GM12891 (cell line): ENCODE measurements at regions not wholly inside any gene's neighbourhood (a gene's known extent, or its start where the extent isn't known, plus 50 kb on each side); places are given as distances from the start of the nearest gene placed in this dataset.

ENCODE experiments used
- DNase-seq: peaks from one replicate; pipeline ENCODE4 v3.0.0; 2011; ENCODE audit warnings: low spot score; ENCODE audit not compliant: insufficient read length
- FAIRE-seq: peaks from 2 replicates; lab custom pipeline; 2011; peaks lifted over from hg19 to GRCh38; lab: Jason Lieb, UNC
- PAX5 ChIP-seq: IDR thresholded peaks from 2 replicates; pipeline ENCODE4 v1.6.1; 2011; ENCODE audit warnings: low read length, moderate library complexity, mild to moderate bottlenecking; ENCODE audit not compliant: insufficient read depth, severe bottlenecking
- POLR2A ChIP-seq: IDR thresholded peaks from 2 replicates; pipeline ENCODE4 v1.6.1; 2011; ENCODE audit warnings: low read depth, low read length, control low read depth
- POLR2AphosphoS5 ChIP-seq: IDR thresholded peaks from 2 replicates; pipeline ENCODE4 v1.6.1; 2011; ENCODE audit warnings: low read depth, low read length, control low read depth
- POU2F2 ChIP-seq: IDR thresholded peaks from 2 replicates; pipeline ENCODE4 v1.6.1; 2011; ENCODE audit warnings: low read depth, mild to moderate bottlenecking, control low read depth, low read length, moderate library complexity
- SPI1 ChIP-seq: IDR thresholded peaks from 2 replicates; pipeline ENCODE4 v1.6.1; 2011; ENCODE audit warnings: low read depth, low read length, control low read depth
- TAF1 ChIP-seq: IDR thresholded peaks from 2 replicates; pipeline ENCODE4 v1.6.1; 2011; ENCODE audit warnings: low read depth, low read length, control low read depth

DNA sequence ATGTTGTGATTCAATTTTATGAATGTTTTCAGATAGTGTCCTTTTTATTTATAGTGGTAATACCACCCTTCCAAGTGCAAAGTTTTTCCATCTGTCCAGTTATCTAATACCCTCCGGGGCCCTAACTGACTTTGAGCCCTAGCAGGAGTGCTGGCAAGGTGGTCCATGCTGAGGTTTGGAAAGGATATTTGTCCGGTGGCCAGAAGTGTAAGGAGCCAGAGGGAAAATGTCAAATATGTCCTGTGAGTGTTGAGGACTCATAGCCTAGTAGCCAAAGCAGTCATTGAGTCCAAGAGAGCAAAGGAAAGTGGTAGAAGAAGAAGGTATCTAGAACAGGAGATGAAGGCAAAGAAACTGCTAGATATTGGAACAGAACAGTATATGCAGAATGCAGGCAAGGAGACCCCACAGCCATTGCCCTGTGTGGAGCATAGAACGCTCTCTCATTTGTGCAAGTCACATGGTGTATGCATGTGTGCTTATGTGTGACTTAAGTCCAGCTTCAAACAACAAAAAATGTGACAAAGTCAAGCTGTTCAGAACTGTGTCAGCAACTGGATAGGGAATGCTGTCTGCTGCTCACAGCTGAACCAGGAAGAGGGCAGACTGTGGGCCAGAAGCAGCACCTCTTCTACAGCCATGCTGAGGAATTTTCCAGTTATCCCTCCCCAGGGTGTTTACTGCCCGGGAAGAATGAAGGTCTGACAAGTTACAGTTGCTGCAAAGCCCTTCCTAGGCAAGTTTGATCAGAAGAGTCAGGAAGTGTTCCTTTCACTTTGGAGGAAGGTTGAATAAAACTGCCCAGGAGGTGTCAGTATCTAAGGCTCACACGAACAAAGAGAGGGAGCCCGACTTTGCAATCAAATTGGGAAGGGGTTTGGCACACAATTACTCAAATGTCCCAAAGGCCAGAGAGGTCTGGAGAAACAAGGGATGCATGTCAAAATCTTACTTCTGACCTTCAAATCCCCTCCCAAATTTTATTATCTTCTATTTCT is 463.3 kb upstream of the DMAC1 start:
- TF ChIP-seq PAX5 (no peak), POLR2AphosphoS5 (no peak), TAF1 (no peak), POLR2A (no peak), SPI1 (no peak), POU2F2 (no peak)
- DNase-seq (no peak), FAIRE-seq (no peak)

DNA sequence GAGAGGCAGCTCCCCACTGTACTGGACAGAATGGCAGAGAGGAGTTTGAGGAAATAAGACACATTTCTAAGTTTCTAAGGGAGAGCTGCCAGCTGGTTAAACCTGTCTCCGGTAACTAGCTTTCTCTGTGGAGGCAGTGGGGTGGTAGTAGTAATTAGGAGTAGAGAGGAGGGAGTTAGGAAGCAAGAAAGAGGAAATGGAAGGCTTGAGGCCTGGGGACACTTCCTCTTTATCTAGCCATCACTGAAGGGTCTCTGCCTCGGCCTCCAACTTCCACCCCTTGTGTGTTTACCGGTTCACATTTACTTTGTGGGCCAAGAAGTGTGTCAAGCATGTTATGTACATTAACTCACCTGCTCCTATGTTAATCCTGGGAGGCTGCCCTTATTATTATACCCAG is 462.2 kb upstream of the DMAC1 start:
- FAIRE-seq (no peak), DNase-seq (no peak)
- peak; percentile 57 for TF ChIP-seq SPI1
- no peak for TF ChIP-seq PAX5

GRCh38 chr9:8259028-8259427 is 459.4 kb upstream of the DMAC1 start:
- DNase-seq (no peak), FAIRE-seq (no peak)
- TF ChIP-seq SPI1 (no peak), POU2F2 (no peak), POLR2AphosphoS5 (no peak), TAF1 (no peak)

- no peak for FAIRE-seq
Observed at GRCh38 chr9:8256880-8257279, 457.3 kb upstream of the DMAC1 start.

GRCh38 chr9:8255850-8256249 is 456.3 kb upstream of the DMAC1 start:
- TF ChIP-seq POLR2AphosphoS5: no peak
- no peak for TF ChIP-seq TAF1
- TF ChIP-seq POLR2A: no peak
- TF ChIP-seq SPI1: no peak
- no peak for TF ChIP-seq POU2F2
- TF ChIP-seq PAX5: no peak
- DNase-seq: no peak
- FAIRE-seq: no peak

More at GRCh38 chr9:8256880-8257279, 457.3 kb upstream of the DMAC1 start:
- TF ChIP-seq SPI1: no peak
- no peak for TF ChIP-seq TAF1
- no peak for TF ChIP-seq POLR2AphosphoS5
- TF ChIP-seq POLR2A: no peak
- TF ChIP-seq PAX5: no peak
- no peak for DNase-seq

GRCh38 chr9:8254541-8254940 is 455.0 kb upstream of the DMAC1 start:
- DNase-seq: no peak
- TF ChIP-seq POLR2A (no peak), SPI1 (no peak), POLR2AphosphoS5 (no peak), POU2F2 (no peak), TAF1 (no peak), PAX5 (no peak)
- FAIRE-seq: no peak

DNA sequence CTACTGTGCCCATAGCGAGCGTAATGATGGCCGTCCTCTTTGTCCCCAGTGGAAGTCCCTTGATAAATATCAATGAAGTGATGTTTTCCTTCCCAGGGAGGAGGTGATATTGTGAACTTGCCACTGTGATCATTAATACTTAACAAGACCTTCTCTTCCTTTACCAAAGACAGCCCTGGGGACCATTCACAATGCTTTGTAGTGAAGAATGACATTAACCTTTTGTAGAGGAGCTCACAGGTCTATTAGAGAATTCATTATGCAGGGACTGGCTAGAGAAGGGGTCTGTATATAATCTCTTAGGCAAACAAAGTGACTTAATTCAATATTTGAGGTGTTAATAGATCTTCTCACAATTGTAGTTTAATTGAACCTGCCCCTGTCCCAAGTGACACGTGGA is 452.9 kb upstream of the DMAC1 start:
- FAIRE-seq (no peak), DNase-seq (no peak)
- TF ChIP-seq POU2F2 (no peak), POLR2AphosphoS5 (no peak), SPI1 (no peak), PAX5 (no peak), POLR2A (no peak), TAF1 (no peak)

- TF ChIP-seq TAF1 (no peak), POLR2A (no peak)
Observed at GRCh38 chr9:8251566-8251965, 452.0 kb upstream of the DMAC1 start.

GRCh38 chr9:8244505-8245092 is 445.0 kb upstream of the DMAC1 start:
- FAIRE-seq (no peak), DNase-seq (no peak)
- TF ChIP-seq PAX5 (no peak), POLR2AphosphoS5 (no peak), TAF1 (no peak), POU2F2 (no peak), SPI1 (no peak), POLR2A (no peak)

More at GRCh38 chr9:8251566-8251965, 452.0 kb upstream of the DMAC1 start:
- FAIRE-seq (no peak), DNase-seq (no peak)

DNA sequence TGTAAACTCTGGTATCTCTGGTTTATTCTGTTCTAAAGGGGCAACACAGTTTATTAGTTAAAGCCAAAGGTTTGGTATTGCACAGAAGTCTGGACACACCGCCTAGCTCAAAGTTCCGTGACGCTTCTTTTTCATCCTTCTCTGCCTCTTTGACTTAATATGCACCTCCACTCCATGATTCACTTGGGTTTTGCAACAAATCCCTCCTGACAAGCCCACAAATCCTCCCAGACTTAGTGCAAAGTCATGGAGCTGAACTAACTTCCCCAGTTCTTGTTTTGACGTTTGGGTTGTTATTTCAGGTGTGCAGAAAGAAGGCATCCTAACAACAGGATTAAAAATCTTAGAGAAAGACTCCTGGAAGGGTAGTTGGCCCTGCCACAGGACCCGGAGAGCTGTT is 441.6 kb upstream of the DMAC1 start:
- DNase-seq (no peak), FAIRE-seq (no peak)
- TF ChIP-seq PAX5 (no peak), POLR2A (no peak), POU2F2 (no peak)
